HG03520 (cell line): ENCODE measurements at regions not wholly inside any gene's neighbourhood (a gene's known extent, or its start where the extent isn't known, plus 50 kb on each side); places are given as distances from the start of the nearest gene placed in this dataset.
"Not testable (repeated sequence)": the region's sequence is repeated elsewhere in the genome, so short reads cannot be mapped to it uniquely, and the experiment has no call there.

Source experiments
- ATAC-seq: cut with Tn5 transposase; IDR thresholded peaks from one replicate; pipeline ENCODE4 v1.9.1; 2021; ENCODE audit warnings: mild to moderate bottlenecking, moderate library complexity; ENCODE audit not compliant: unreplicated experiment

DNA sequence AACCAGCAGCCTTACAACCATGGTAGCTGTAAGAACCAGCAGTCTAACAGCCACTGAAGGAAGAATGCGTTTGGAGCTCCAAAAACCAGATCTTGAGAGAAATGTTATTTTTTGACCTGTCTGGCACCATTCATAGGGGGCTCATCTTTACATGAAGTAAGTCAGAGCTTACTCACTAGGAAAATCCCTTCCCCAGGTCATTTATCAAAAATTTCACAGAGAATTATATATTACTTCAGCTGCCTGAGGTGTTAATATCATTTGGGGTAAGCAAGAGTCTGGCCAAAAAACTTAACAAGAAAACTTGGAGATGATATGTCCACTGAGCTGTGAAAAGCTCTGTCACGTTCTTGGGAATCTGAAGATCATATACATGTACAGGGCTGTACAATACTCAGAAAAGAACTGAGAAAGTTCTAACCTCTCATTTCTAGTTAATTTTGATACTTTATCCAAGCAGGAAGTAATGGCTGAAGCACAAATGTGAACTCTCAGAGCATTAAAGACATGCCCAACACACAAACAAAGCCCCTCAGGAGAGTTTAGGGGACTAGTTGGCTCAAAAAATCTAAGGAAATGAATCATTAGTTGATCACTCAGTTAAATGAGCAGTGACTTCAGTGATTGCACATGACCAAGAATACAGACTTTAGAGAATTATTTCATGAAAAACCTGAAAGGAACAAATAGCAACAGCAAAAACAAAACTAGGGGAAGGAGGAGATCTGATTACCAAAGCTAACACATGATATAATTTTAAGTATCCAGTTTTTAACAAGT, 681.1 kb downstream of the LTN1 start:
- no peak for ATAC-seq

GRCh38 chr21:28310711-28311110, 682.0 kb downstream of the LTN1 start:
- ATAC-seq = no peak

DNA sequence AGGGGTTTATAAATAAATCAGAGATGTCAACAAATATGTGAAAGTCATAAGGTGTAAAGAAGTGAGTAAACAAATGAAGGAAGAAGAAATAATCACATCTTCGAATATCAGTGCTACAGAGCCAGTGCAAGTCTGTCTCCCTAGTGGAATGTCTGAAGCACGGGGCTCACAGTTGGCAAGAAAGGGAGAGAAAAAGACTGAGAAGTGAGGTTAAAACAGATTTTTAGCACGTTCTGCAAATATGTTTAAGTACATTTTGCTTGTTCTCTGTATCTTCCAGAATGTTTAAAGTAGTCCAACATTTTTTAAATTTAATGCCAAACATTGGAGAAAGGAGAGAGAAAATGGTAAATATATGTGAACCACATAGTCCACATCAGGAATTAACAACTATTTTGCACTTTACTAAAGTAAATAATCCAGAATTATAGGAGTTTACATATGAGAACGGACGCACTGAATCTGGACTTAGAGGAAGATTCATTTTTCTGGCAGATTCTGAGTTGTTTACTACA, 682.4 kb downstream of the LTN1 start:
- ATAC-seq = no peak

DNA sequence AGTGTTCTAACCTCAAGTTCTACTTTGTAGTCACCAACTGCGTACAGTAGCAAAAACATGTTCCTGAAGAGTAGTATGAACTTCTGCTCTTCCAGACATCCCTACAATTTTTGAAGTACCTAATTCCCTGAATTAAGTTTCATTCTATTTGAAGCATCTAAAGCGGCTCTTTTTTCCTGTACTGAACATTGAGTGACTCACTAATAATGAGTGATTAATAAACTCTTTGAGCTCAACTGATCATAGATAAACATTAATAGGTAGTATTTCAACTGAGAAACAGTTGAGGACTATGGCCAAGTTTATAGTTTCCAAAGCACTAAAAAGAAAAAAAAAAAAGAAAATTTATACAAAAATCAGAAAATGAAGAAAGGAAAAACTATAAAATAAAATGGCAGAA, 683.1 kb downstream of the LTN1 start:
- no peak for ATAC-seq

GRCh38 chr21:28308516-28308915, 684.2 kb downstream of the LTN1 start:
- ATAC-seq = no peak

GRCh38 chr21:28299946-28300345, 692.7 kb downstream of the LTN1 start:
- ATAC-seq = no peak

GRCh38 chr21:28298251-28298672, 694.4 kb downstream of the LTN1 start:
- ATAC-seq = no peak

GRCh38 chr21:28294051-28294450, 698.6 kb downstream of the LTN1 start:
- no peak for ATAC-seq

- ATAC-seq = no peak
Measured at GRCh38 chr21:28283641-28284490, 708.8 kb downstream of the LTN1 start.

DNA sequence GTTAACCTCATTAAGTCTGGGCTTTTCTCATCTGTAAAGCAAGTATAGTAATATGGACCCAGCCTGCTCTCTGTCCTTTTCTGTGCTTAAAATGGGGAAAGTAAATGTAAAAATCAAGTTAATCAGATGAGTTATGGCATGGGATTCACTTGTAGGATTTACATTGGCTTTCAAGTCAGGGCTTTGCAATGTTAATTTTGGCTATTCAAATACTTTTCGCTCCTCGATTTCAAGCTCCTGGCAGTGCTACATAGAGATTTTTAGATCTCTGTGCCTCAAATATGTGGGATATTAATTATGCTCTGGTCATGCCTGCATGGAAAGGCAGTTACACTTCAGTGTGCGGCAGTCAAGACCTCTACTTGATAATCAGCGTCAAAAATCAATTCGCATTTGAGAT, 709.8 kb downstream of the LTN1 start:
- ATAC-seq = no peak

GRCh38 chr21:28281357-28281756, 711.3 kb downstream of the LTN1 start:
- ATAC-seq = not testable (repeated sequence)

DNA sequence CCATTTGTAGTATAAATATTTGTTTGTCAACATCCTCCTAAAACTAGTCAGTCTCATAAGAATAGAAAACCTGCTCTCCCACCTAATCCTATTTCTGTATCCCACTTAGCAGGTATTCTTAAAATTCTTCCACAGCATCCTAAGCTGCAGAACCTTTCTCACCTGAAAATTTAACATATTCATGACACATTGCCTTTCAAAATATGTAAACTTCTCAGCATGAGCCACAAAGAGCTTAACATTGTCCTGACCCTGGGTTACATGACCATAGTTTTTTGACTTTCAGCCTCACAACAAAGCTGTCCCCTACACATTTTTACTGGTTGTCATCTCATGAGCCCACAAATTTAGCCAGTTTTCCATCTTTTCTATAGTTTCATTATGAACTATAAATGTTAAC, 712.1 kb downstream of the LTN1 start:
- no peak for ATAC-seq

DNA sequence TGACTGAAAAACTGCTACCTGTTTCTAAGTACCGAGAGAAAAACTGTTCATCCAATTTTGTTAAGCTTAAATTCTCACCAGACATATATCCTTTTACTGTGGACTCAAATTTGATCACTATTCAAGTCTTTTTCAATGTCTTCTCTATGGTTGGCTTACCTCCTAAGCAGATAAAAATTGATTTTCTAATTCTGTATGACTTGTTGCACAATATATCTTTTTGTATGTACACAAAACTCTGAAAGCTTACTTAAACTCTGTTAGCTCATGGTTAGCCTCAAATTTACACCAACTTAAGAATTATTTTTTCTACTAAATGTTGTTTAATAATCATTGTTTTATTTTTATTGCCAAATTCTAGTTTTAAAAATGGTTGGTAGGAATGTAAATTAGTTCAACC, 715.4 kb downstream of the LTN1 start:
- no peak for ATAC-seq

GRCh38 chr21:28272272-28272992, 720.2 kb downstream of the LTN1 start:
- ATAC-seq = no peak

DNA sequence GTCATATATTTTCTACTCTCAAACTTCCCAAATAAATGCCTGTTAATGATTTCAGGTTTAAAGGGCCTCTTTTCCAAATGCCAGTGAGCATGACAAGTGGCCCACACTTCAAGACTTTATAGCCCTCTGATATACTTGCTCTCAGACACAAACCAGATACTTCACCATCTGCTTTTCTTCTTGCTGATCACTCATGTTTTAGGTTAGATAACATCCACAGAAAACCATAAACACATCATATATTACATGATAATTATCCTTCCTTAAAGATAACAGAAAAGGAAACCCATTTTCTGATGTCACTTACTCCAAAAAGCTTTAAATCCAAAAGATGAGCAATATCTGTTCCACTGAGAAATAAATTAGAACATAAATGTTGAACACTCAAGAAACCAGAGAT, 723.5 kb downstream of the LTN1 start:
- no peak for ATAC-seq

GRCh38 chr21:28268685-28269084, 724.0 kb downstream of the LTN1 start:
- ATAC-seq = no peak

GRCh38 chr21:28267449-28267848, 725.2 kb downstream of the LTN1 start:
- no peak for ATAC-seq

- no peak for ATAC-seq
Measured at GRCh38 chr21:28266061-28266460, 726.6 kb downstream of the LTN1 start.

DNA sequence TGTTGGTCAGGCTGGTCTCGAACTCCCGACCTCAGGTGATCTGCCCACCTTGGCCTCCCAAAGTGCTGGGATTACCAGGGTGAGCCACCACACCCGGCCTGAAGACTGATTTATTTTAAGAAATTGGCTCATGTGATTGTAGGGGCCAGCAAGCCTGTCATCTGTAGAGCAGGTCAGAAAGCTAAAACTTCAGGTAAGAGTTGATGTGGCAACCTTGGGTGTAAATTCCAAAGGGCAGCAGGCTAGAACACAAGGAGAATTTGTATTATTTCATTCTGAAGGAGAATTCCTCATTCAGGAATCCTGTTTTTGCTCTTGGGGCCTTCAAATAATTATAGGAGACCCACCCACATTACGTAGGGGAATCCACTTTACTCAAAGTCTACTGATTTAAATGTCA, 728.7 kb downstream of the LTN1 start:
- no peak for ATAC-seq

DNA sequence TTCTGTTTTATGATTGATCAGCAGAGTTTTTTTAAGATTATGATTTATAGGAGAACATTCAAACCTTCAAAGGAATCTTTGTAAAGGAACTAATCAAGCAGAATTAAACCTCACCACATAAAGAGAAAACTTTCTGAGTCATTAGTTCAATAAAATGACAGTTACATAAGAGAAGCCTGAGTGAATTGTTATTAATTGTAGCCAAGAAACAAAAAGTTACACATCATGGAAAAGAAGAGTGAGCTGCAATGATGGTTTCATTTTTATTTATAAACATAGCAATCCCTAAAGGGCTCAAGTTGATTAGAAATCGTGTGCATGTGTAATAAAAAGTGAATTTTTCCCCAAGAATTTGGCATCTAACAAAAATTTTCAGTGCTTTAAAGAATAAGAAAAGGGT, 731.4 kb downstream of the LTN1 start:
- ATAC-seq = no peak

DNA sequence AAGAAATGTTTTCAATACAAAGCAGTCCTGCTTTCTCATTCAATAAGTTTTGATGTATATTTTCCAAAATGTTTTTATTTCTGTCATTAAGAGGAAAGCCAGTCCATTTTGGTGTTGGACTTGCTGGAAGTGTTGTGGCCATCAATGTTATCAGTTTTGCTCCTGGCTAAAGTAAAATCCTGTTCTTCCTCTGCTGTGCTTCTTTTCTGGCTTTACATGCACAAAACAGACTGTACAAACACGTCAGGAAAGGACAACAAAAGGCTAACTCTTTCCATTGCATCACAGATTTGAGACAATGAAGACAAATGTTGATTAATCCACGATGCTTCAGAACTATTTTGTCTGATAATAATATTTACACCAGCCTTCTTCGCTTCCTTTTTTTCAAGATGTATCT, 735.4 kb downstream of the LTN1 start:
- ATAC-seq = no peak
